ENCODE measurements at regions not wholly inside any gene's neighbourhood (a gene's known extent, or its start where the extent isn't known, plus 50 kb on each side); places are given as distances from the start of the nearest gene placed in this dataset.

DNA sequence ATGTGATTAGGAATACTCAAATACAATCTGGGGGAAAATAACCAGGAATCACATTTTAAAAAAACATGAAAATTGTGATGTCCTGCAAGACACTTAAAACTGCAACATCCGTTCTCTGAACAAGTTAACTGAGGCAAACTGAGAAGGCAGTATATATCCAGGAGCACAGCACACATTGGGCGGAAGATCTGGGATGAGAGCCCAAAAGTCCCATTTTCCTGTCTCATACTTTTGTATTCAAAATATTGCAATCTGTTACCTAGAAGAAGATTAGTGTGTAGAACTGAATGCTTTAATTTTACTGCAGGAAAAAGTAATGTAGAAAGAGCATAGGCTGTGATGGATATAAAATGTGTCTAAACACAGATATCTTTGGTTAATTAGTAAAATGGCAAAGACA, 276.8 kb upstream of the FANCL start:
- H3K9me3 Mint-ChIP-seq, result no peaks in the 10 kb centered on the region
- H3K27me3 Mint-ChIP-seq (ENCODE audit: low read depth), result peaks cover 4% of the 10 kb centered on the region
- intact Hi-C loops (cut with micrococcal nuclease), result no loop called here
- H3K27ac Mint-ChIP-seq, result no peak overlapping the region
- no peak overlapping the region for H3K4me3 Mint-ChIP-seq (ENCODE audit: low read depth)
- no peaks in the 10 kb centered on the region for H3K36me3 Mint-ChIP-seq (ENCODE audit: low read depth)
- no peaks in the 10 kb centered on the region for H3K4me1 Mint-ChIP-seq (ENCODE audit: low read depth)
- no peak for DNase-seq (ENCODE audit: low spot score)

DNA sequence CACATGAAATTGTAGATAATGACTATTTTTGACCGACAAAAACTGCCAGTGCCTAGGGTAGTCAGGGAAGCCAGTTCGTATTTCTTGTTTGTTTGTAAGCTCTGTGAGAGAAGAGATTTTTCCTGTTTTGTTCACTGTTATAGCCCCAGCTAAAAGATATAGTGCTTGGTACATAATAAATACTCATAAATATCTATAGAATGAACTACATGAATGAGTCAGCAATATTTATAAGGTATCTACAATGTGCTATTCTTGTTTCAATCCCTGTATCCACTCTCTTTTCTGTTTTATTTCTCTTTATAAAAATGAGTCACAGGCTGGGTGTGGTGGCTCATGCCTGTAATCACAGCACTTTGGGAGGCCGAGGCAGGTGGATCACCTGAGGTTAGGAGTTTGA, 275.6 kb upstream of the FANCL start:
- Mint-ChIP-seq H3K9me3 (no peaks in the 10 kb centered on the region), H3K4me1 (ENCODE audit: low read depth) (no peaks in the 10 kb centered on the region), H3K27me3 (ENCODE audit: low read depth) (peaks cover 4% of the 10 kb centered on the region), H3K36me3 (ENCODE audit: low read depth) (no peaks in the 10 kb centered on the region), H3K4me3 (ENCODE audit: low read depth) (no peak overlapping the region), H3K27ac (no peak overlapping the region)
- no peak for DNase-seq (ENCODE audit: low spot score)
- intact Hi-C loops (cut with micrococcal nuclease), result no loop called here

GRCh38 chr2:58515827-58516573, 274.9 kb upstream of the FANCL start:
- Mint-ChIP-seq H3K36me3 (ENCODE audit: low read depth) (no peaks in the 10 kb centered on the region), H3K27ac (no peak overlapping the region), H3K4me3 (ENCODE audit: low read depth) (no peak overlapping the region), H3K27me3 (ENCODE audit: low read depth) (peaks cover 4% of the 10 kb centered on the region), H3K4me1 (ENCODE audit: low read depth) (no peaks in the 10 kb centered on the region), H3K9me3 (no peaks in the 10 kb centered on the region)
- DNase-seq (ENCODE audit: low spot score), result no peak
- intact Hi-C loops (cut with micrococcal nuclease), result no loop called here

GRCh38 chr2:58514252-58514651, 273.1 kb upstream of the FANCL start:
- Mint-ChIP-seq H3K36me3 (ENCODE audit: low read depth) (no peaks in the 10 kb centered on the region), H3K9me3 (no peaks in the 10 kb centered on the region), H3K4me1 (ENCODE audit: low read depth) (no peaks in the 10 kb centered on the region), H3K27me3 (ENCODE audit: low read depth) (peaks cover 4% of the 10 kb centered on the region), H3K4me3 (ENCODE audit: low read depth) (no peak overlapping the region), H3K27ac (no peak overlapping the region)
- intact Hi-C loops (cut with micrococcal nuclease), result no loop called here
- DNase-seq (ENCODE audit: low spot score), result no peak

GRCh38 chr2:58512878-58513277, 271.8 kb upstream of the FANCL start:
- H3K27me3 Mint-ChIP-seq (ENCODE audit: low read depth), result no peaks in the 10 kb centered on the region
- H3K9me3 Mint-ChIP-seq, result no peaks in the 10 kb centered on the region
- intact Hi-C loops (cut with micrococcal nuclease), result no loop called here
- no peak overlapping the region for H3K27ac Mint-ChIP-seq
- H3K4me1 Mint-ChIP-seq (ENCODE audit: low read depth), result no peaks in the 10 kb centered on the region
- no peak for DNase-seq (ENCODE audit: low spot score)
- H3K4me3 Mint-ChIP-seq (ENCODE audit: low read depth), result no peak overlapping the region
- no peaks in the 10 kb centered on the region for H3K36me3 Mint-ChIP-seq (ENCODE audit: low read depth)

GRCh38 chr2:58508006-58508405, 266.9 kb upstream of the FANCL start:
- intact Hi-C loops (cut with micrococcal nuclease), result no loop called here

GRCh38 chr2:58503918-58504317, 262.8 kb upstream of the FANCL start:
- Mint-ChIP-seq H3K4me3 (ENCODE audit: low read depth) (no peak overlapping the region), H3K27me3 (ENCODE audit: low read depth) (no peaks in the 10 kb centered on the region), H3K36me3 (ENCODE audit: low read depth) (no peaks in the 10 kb centered on the region), H3K27ac (no peak overlapping the region), H3K9me3 (no peaks in the 10 kb centered on the region), H3K4me1 (ENCODE audit: low read depth) (no peaks in the 10 kb centered on the region)
- DNase-seq (ENCODE audit: low spot score), result no peak
- intact Hi-C loops (cut with micrococcal nuclease), result no loop called here

More at GRCh38 chr2:58508006-58508405, 266.9 kb upstream of the FANCL start:
- DNase-seq (ENCODE audit: low spot score), result no peak
- Mint-ChIP-seq H3K27me3 (ENCODE audit: low read depth) (no peaks in the 10 kb centered on the region), H3K4me3 (ENCODE audit: low read depth) (no peak overlapping the region), H3K9me3 (no peaks in the 10 kb centered on the region), H3K27ac (no peak overlapping the region), H3K36me3 (ENCODE audit: low read depth) (no peaks in the 10 kb centered on the region), H3K4me1 (ENCODE audit: low read depth) (no peaks in the 10 kb centered on the region)

DNA sequence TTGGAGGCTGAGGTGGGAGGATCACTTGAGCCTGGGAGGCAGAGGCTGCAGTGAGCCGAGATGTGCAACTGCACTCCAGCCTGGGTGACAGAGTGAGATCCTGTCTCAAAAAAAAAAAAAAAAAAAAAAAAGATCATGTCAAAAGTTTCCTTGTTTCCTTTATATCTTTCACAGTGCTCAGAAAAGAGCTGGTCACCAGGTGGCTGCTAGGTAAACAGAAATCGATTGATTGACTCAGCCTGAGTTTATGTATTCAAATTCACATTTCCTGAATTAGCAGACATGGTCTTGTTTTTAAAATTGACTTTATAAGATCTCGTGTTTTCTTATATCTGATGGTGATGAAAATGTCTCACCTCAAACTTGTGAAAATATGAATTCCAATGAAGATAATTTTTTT, 261.8 kb upstream of the FANCL start:
- H3K27ac Mint-ChIP-seq, result no peak overlapping the region
- H3K9me3 Mint-ChIP-seq, result no peaks in the 10 kb centered on the region
- H3K36me3 Mint-ChIP-seq (ENCODE audit: low read depth), result no peaks in the 10 kb centered on the region
- H3K4me1 Mint-ChIP-seq (ENCODE audit: low read depth), result no peaks in the 10 kb centered on the region
- intact Hi-C loops (cut with micrococcal nuclease), result no loop called here
- no peak for DNase-seq (ENCODE audit: low spot score)
- no peak overlapping the region for H3K4me3 Mint-ChIP-seq (ENCODE audit: low read depth)
- no peaks in the 10 kb centered on the region for H3K27me3 Mint-ChIP-seq (ENCODE audit: low read depth)

DNA sequence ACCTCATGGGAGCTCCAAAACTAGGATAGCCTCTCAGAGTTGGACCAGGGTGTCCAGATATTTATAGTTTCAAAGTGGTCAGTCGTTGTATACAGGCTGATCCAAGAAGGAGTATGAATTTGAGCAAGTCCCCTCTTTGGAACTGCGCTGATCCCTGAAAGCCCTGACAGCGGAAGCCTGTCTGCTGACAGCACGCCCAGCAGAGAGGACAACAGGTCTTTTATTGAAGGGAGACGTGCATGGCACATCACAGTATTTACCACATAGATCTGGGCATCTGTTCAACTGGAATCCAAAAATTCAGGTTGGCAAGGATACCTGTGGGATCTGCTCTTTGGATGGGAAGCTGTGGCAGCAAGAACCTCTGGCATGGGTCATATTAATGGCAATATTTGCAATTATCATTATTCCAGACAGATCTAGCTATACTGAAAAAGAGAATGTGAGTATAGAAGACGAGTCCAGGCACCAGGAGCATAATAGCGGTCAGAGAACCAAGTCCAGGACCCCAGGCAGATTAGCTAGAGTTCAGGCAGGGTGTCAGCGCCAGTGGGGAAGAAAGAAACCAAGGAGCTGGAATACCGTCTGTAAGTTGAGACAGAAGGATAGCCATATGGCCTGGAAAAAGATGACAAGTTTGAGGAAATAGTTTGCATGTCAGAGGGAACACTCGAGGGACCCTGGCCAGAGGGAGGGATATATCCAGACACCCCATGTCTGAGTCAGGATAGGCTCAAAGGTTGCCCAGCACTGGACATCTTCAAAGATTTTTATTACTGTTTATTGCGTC, 260.4 kb upstream of the FANCL start:
- H3K4me3 Mint-ChIP-seq (ENCODE audit: low read depth), result no peak overlapping the region
- H3K27ac Mint-ChIP-seq, result no peak overlapping the region
- no peaks in the 10 kb centered on the region for H3K27me3 Mint-ChIP-seq (ENCODE audit: low read depth)
- intact Hi-C loops (cut with micrococcal nuclease), result no loop called here
- H3K36me3 Mint-ChIP-seq (ENCODE audit: low read depth), result no peaks in the 10 kb centered on the region
- no peaks in the 10 kb centered on the region for H3K9me3 Mint-ChIP-seq
- H3K4me1 Mint-ChIP-seq (ENCODE audit: low read depth), result no peaks in the 10 kb centered on the region
- no peak for DNase-seq (ENCODE audit: low spot score)

- intact Hi-C loops (cut with micrococcal nuclease), result no loop called here
- no peaks in the 10 kb centered on the region for H3K36me3 Mint-ChIP-seq (ENCODE audit: low read depth)
- H3K27me3 Mint-ChIP-seq (ENCODE audit: low read depth), result no peaks in the 10 kb centered on the region
- DNase-seq (ENCODE audit: low spot score), result no peak
- H3K27ac Mint-ChIP-seq, result no peak overlapping the region
- no peak overlapping the region for H3K4me3 Mint-ChIP-seq (ENCODE audit: low read depth)
- H3K4me1 Mint-ChIP-seq (ENCODE audit: low read depth), result no peaks in the 10 kb centered on the region
- H3K9me3 Mint-ChIP-seq, result no peaks in the 10 kb centered on the region
These were observed 256.0 kb upstream of the FANCL start for GRCh38 chr2:58497168-58497567.

DNA sequence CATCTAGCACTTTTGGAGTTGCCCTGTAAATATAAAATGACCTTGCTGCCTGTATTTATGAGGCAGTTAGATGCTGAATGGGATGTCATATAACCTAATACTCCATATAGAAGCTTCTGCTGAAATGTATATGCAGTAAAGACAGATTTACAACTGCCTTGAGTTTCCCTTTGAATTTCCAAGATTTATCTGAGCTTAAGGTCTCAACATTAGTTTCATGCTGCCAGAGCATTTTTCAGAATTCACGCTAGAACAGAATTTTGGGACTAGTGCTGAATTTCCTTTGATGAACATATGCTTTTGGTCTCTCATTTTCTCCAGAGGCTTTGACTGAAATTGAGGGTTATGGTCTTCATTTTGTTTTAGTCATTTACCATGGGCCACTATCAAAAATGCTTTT, 254.7 kb upstream of the FANCL start:
- intact Hi-C loops (cut with micrococcal nuclease), result no loop called here
- Mint-ChIP-seq H3K27ac (no peak overlapping the region), H3K4me3 (ENCODE audit: low read depth) (no peak overlapping the region), H3K27me3 (ENCODE audit: low read depth) (no peaks in the 10 kb centered on the region), H3K4me1 (ENCODE audit: low read depth) (no peaks in the 10 kb centered on the region), H3K9me3 (no peaks in the 10 kb centered on the region), H3K36me3 (ENCODE audit: low read depth) (no peaks in the 10 kb centered on the region)
- no peak for DNase-seq (ENCODE audit: low spot score)

GRCh38 chr2:58494071-58494501, 253.0 kb upstream of the FANCL start:
- H3K9me3 Mint-ChIP-seq, result no peaks in the 10 kb centered on the region
- H3K36me3 Mint-ChIP-seq (ENCODE audit: low read depth), result no peaks in the 10 kb centered on the region
- no peak overlapping the region for H3K27ac Mint-ChIP-seq
- no peak for DNase-seq (ENCODE audit: low spot score)
- H3K27me3 Mint-ChIP-seq (ENCODE audit: low read depth), result no peaks in the 10 kb centered on the region
- intact Hi-C loops (cut with micrococcal nuclease), result no loop called here
- no peak overlapping the region for H3K4me3 Mint-ChIP-seq (ENCODE audit: low read depth)
- H3K4me1 Mint-ChIP-seq (ENCODE audit: low read depth), result no peaks in the 10 kb centered on the region

DNA sequence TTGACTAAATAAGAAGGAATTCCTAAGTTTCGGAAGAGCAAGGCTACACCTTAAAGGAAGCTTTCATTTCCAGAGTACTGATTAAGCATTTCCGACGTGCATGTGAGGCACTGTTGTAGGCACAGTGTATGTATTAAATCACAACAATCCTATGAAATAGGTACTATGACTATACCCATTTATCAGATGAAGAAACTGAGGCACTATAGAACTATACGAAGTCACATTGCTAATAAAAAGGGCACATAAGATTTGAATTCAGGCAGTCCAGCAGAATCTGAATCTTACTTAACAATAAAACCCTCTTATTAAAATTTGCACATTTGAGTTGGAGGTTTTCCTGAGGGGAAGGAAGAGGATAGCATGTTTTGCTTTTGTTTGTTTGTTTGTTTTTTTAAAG, 243.5 kb upstream of the FANCL start:
- H3K27ac Mint-ChIP-seq, result no peak overlapping the region
- H3K4me3 Mint-ChIP-seq (ENCODE audit: low read depth), result no peak overlapping the region

More for the DNA sequence above, 243.5 kb upstream of the FANCL start:
- H3K9me3 Mint-ChIP-seq, result no peaks in the 10 kb centered on the region
- intact Hi-C loops (cut with micrococcal nuclease), result no loop called here
- no peak for DNase-seq (ENCODE audit: low spot score)
- H3K4me1 Mint-ChIP-seq (ENCODE audit: low read depth), result no peaks in the 10 kb centered on the region
- H3K36me3 Mint-ChIP-seq (ENCODE audit: low read depth), result no peaks in the 10 kb centered on the region
- no peaks in the 10 kb centered on the region for H3K27me3 Mint-ChIP-seq (ENCODE audit: low read depth)
